K562 (cell line): ENCODE measurements at regions not wholly inside any gene's neighbourhood (a gene's known extent, or its start where the extent isn't known, plus 50 kb on each side); places are given as distances from the start of the nearest gene placed in this dataset.
"Not testable (repeated sequence)": the region's sequence is repeated elsewhere in the genome, so short reads cannot be mapped to it uniquely, and the experiment has no call there.

Experiments
- ATAC-seq: fragments of 200-7000 bp; cut with Tn5 transposase; 3 replicates; pipeline ENCODE4 v1.9.1; 2020; ENCODE audit warnings: moderate library complexity
- BruUV-seq: library from RNA; stranded (reverse); fragments of 400-500 nt; replicated peaks from 2 replicates; lab custom pipeline; 2021; lab: Mats Ljungman, UMichigan
- CTCF ChIA-PET: fragments of 300-600 bp; formaldehyde crosslinking; extraction: SDS; loops from one replicate; lab custom pipeline; 2021; ENCODE audit warnings: low intra/inter-chr PET ratio; lab: Yijun Ruan, JAX
- POLR2A ChIA-PET: fragments of 300-600, 350-650 bp; sonication (Branson Sonifier 250); formaldehyde crosslinking; extraction: SDS; loops from one replicate; lab custom pipeline; 2021; ENCODE audit warnings: antibody characterized with exemption, inconsistent platforms; lab: Yijun Ruan, JAX
- DNase-seq, 4 experiments: peaks; one replicate each; pipeline versions ENCODE4 v3.0.0 to v3.0.0-alpha.2; 2011 to 2018; ENCODE audit warnings: low spot score in 3 of 4, mixed read lengths in 3 of 4; ENCODE audit errors: extremely low read depth in 1 of 4
- FAIRE-seq: peaks from 2 replicates; lab custom pipeline; 2011; peaks lifted over from hg19 to GRCh38; lab: Jason Lieb, UNC
- H2AFZ ChIP-seq: 2 replicates; pipeline ENCODE4 v1.6.0; 2011; ENCODE audit warnings: low read depth, low read length, control low read depth, inconsistent platforms
- H3K27ac ChIP-seq: fragments of 200-600 bp; 3 replicates; pipeline ENCODE4 v1.8.0; 2011; ENCODE audit warnings: low read depth, mild to moderate bottlenecking, control low read depth, inconsistent platforms, low read length, moderate library complexity, mixed read lengths; ENCODE audit errors: extremely low read depth
- H3K27me3 ChIP-seq, 2 experiments: fragments of 300-600 bp in 1 of 2; 2 replicates in 1 of 2; 3 replicates in 1 of 2; pipeline versions ENCODE4 v1.6.0 to v1.8.0; 2011; ENCODE audit warnings: inconsistent platforms in 2 of 2, low read length in 2 of 2, mild to moderate bottlenecking in 1 of 2, mixed read lengths in 1 of 2, moderate library complexity in 1 of 2; ENCODE audit not compliant: control insufficient read depth in 2 of 2, insufficient read depth in 2 of 2
- H3K36me3 ChIP-seq: fragments of 300-600 bp; 3 replicates; pipeline ENCODE4 v1.8.0; 2011; ENCODE audit warnings: mild to moderate bottlenecking, low read length, inconsistent platforms; ENCODE audit not compliant: control insufficient read depth, insufficient read depth
- H3K4me1 ChIP-seq, 2 experiments: fragments of 200-600 bp in 1 of 2; replicated peaks in 1 of 2; 2 replicates in 1 of 2; 3 replicates in 1 of 2; pipeline versions ENCODE4 v1.5.1 to v1.8.0; 2011; ENCODE audit warnings: inconsistent platforms in 2 of 2, low read length in 2 of 2, mild to moderate bottlenecking in 1 of 2, mixed read lengths in 1 of 2, moderate library complexity in 1 of 2; ENCODE audit not compliant: control insufficient read depth in 2 of 2, insufficient read depth in 2 of 2
- H3K4me2 ChIP-seq: 2 replicates; pipeline ENCODE4 v1.6.1; 2011; ENCODE audit warnings: low read length, control low read depth, inconsistent platforms, mixed read lengths; ENCODE audit not compliant: insufficient read depth
- H3K4me3 ChIP-seq: fragments of 200-600 bp; sonication (generic), shearing (Covaris generic); 2 replicates; pipeline ENCODE4 v1.5.1; 2016; ENCODE audit warnings: control low read depth, inconsistent platforms
- H3K79me2 ChIP-seq: fragments of 200-600 bp; 3 replicates; pipeline ENCODE4 v1.8.0; 2011; ENCODE audit warnings: low read length, inconsistent platforms; ENCODE audit not compliant: control insufficient read depth, insufficient read depth
- H3K9ac ChIP-seq, 2 experiments: 2 replicates each; pipeline versions ENCODE4 v1.6.0 to v1.6.1; 2011; ENCODE audit warnings: low read depth in 2 of 2, low read length in 2 of 2, control low read depth in 1 of 2, inconsistent platforms in 1 of 2, mild to moderate bottlenecking in 1 of 2, mixed read lengths in 1 of 2; ENCODE audit not compliant: insufficient read depth in 1 of 2
- H3K9me1 ChIP-seq: one replicate; pipeline ENCODE4 v1.6.0; 2011; ENCODE audit warnings: inconsistent platforms, mild to moderate bottlenecking, low read length, moderate library complexity; ENCODE audit not compliant: control insufficient read depth, insufficient read depth
- H3K9me3 ChIP-seq: replicated peaks from 2 replicates; pipeline ENCODE4 v1.5.1; 2011; ENCODE audit warnings: low read depth, low read length, inconsistent platforms; ENCODE audit not compliant: control insufficient read depth, insufficient read depth
- H4K20me1 ChIP-seq: replicated peaks from 2 replicates; pipeline ENCODE4 v1.6.1; 2011; ENCODE audit warnings: low read length, inconsistent platforms, mixed read lengths; ENCODE audit not compliant: control insufficient read depth, insufficient read depth
- ARID3A ChIP-seq: IDR thresholded peaks from 2 replicates; pipeline ENCODE4 v1.6.1; 2012; ENCODE audit warnings: low read depth, low read length, improper control_type of control experiment, borderline replicate concordance
- BRD9 ChIP-seq: fragments of 450-650 bp; IDR thresholded peaks from 2 replicates; pipeline ENCODE4 v1.6.1; 2018; ENCODE audit warnings: low read depth; ENCODE audit not compliant: partially characterized antibody
- CTCF ChIP-seq, 3 experiments: IDR thresholded peaks in 2 of 3; conservative IDR thresholded peaks in 1 of 3; 2 replicates each; pipeline ENCODE4 v1.5.1; 2011 to 2012; ENCODE audit warnings: low read length in 3 of 3, mild to moderate bottlenecking in 3 of 3, control low read depth in 2 of 3, improper control_type of control experiment in 1 of 3, inconsistent platforms in 1 of 3, low read depth in 1 of 3, mixed read lengths in 1 of 3, moderate library complexity in 1 of 3; ENCODE audit not compliant: insufficient read depth in 2 of 3
- EP300 ChIP-seq: IDR thresholded peaks from 2 replicates; pipeline ENCODE4 v1.6.1; 2012; ENCODE audit warnings: low read length, improper control_type of control experiment
- FOXJ2 ChIP-seq: fragments of 200-800 bp; sonication (Bioruptor generic); IDR thresholded peaks from 2 replicates; pipeline ENCODE4 v1.6.1; 2016; ENCODE audit warnings: missing genetic modification characterization, missing compliant biosample characterization
- KDM5B ChIP-seq: fragments of 200-600 bp; sonication (generic); IDR thresholded peaks from 2 replicates; pipeline ENCODE4 v1.6.1; 2012; ENCODE audit warnings: low read depth, mild to moderate bottlenecking, moderate library complexity, low read length, control low read depth, inconsistent platforms; ENCODE audit not compliant: insufficient replicate concordance
- RAD21 ChIP-seq, 2 experiments: fragments of 250-450 bp in 1 of 2; fragments of 450-650 bp in 1 of 2; sonication (Bioruptor Pico) in 1 of 2; formaldehyde crosslinking in 1 of 2; IDR thresholded peaks in 1 of 2; conservative IDR thresholded peaks in 1 of 2; 2 replicates each; pipeline versions ENCODE4 v1.4.0 to v1.8.0; 2020 to 2022; ENCODE audit warnings: mild to moderate bottlenecking in 2 of 2, moderate library complexity in 1 of 2
- ZBTB40 ChIP-seq, 2 experiments: fragments of 450-650 bp in 1 of 2; sonication (generic) in 1 of 2; formaldehyde crosslinking in 1 of 2; IDR thresholded peaks; 2 replicates each; pipeline versions ENCODE4 v1.7.1 to v1.9.0; 2016 to 2022; ENCODE audit warnings: inconsistent platforms in 1 of 2, mild to moderate bottlenecking in 1 of 2, missing genetic modification reagents in 1 of 2
- WGBS: fragments of 100-300 bp; shearing (Covaris generic); methylation state at CpG from one replicate; pipeline ENCODE4 v1.1.6; 2016; ENCODE audit warnings: low coverage, mixed read lengths; ENCODE audit not compliant: insufficient coverage; ENCODE audit errors: missing lambda C conversion rate; 5-methylcytosine and 5-hydroxymethylcytosine counted together
- in situ Hi-C: fragments of 300-500 bp; cut with MboI; formaldehyde crosslinking; loops from 4 replicates; pipeline ENCODE4 v1.15.0; 2018; ENCODE audit warnings: inconsistent platforms, mixed read lengths
- intact Hi-C: fragments of 100-400 bp; cut with micrococcal nuclease; formaldehyde crosslinking; loops from 2 replicates; pipeline ENCODE4 v1.14.2; 2022

- H3K27me3 ChIP-seq; POLR2A ChIA-PET; intact Hi-C loops; H3K9me3 ChIP-seq; H2AFZ ChIP-seq; CTCF ChIA-PET; H4K20me1 ChIP-seq; FAIRE-seq; in situ Hi-C loops; H3K9me1 ChIP-seq; BruUV-seq; TF ChIP-seq ZBTB40 (CRISPR knock-in tag; IDR thresholded peaks at IDR 0.05): not testable (repeated sequence)
- DNase-seq (peak in 3 of 4 experiments; percentile 3 to 72 (median 18)), ATAC-seq (peak; percentile 76)
- Histone ChIP-seq H3K79me2 (peaks cover 54% of the 10 kb centered on the region), H3K27ac (peak overlapping the region; percentile 76), H3K9ac (peak overlapping the region; percentile 61 to 66; a peak in 2 of 4 replicates), H3K4me2 (peak overlapping the region; percentile 71), H3K4me3 (peak overlapping the region; percentile 41), H3K36me3 (peaks cover 17% of the 10 kb centered on the region), H3K4me1 (peaks cover 0 to 15% of the 10 kb centered on the region in 2 experiments; a peak in 4 of 5 replicates)
- WGBS: 0% methylated on average over 5 of the region's 5 CpGs
- TF ChIP-seq RAD21 (CRISPR knock-in tag; conservative IDR thresholded peaks at IDR 0.05 in 1 of 2, IDR thresholded peaks at IDR 0.05 in 1 of 2): peak in 1 of 2 experiments; percentile 10; a peak in 2 of 4 replicates
- TF ChIP-seq EP300: peak; percentile 11; the same call in 1 of the 2 replicates
- peak; percentile 42; the same call in 1 of the 2 replicates for TF ChIP-seq ARID3A
- TF ChIP-seq ZBTB40 (IDR thresholded peaks at IDR 0.05): peak; percentile 1; the same call in 1 of the 2 replicates
- peak; percentile 32 for TF ChIP-seq BRD9
- peak in 2 of 3 experiments; percentile 24 to 42; a peak in 3 of 6 replicates for TF ChIP-seq CTCF (IDR thresholded peaks at IDR 0.05 in 2 of 3, conservative IDR thresholded peaks at IDR 0.05 in 1 of 3; ENCODE audit: insufficient read depth in 2 of 3, low read depth in 1 of 3, low read length in 3 of 3)
- TF ChIP-seq KDM5B: peak; percentile 42
- 0 out of 2 replicates have a peak, but pooled peaks have one; percentile 4 for TF ChIP-seq FOXJ2 (tag)
These were observed 5278.7 kb upstream of the TPTE start for GRCh38 chr21:5242732-5243131.
